8988T (cell line): ENCODE measurements at regions not wholly inside any gene's neighbourhood (a gene's known extent, or its start where the extent isn't known, plus 50 kb on each side); places are given as distances from the start of the nearest gene placed in this dataset.

ENCODE experiments used
- DNase-seq: peaks from one replicate; pipeline ENCODE4 v3.0.0; 2011

GRCh38 chr5:173808079-173808808, 79.9 kb upstream of the CPEB4 start:
- no peak for DNase-seq

GRCh38 chr5:173809014-173809413, 79.1 kb upstream of the CPEB4 start:
- DNase-seq: no peak

- DNase-seq: no peak
Measured at GRCh38 chr5:173812811-173813550, 75.2 kb upstream of the CPEB4 start.

- DNase-seq: no peak
Measured at GRCh38 chr5:173814053-173814452, 74.1 kb upstream of the CPEB4 start.

- no peak for DNase-seq
Measured at GRCh38 chr5:173815571-173815970, 72.6 kb upstream of the CPEB4 start.

GRCh38 chr5:173816728-173817127, 71.4 kb upstream of the CPEB4 start:
- DNase-seq: no peak

GRCh38 chr5:173817561-173817960, 70.6 kb upstream of the CPEB4 start:
- no peak for DNase-seq

- no peak for DNase-seq
Measured at GRCh38 chr5:173819521-173819920, 68.6 kb upstream of the CPEB4 start.

GRCh38 chr5:173823274-173823644, 64.9 kb upstream of the CPEB4 start:
- DNase-seq: no peak

GRCh38 chr5:173823721-173824567, 64.2 kb upstream of the CPEB4 start:
- no peak for DNase-seq

- DNase-seq: no peak
Measured at GRCh38 chr5:173825215-173825865, 62.8 kb upstream of the CPEB4 start.

- no peak for DNase-seq
Measured at GRCh38 chr5:173826086-173826427, 62.1 kb upstream of the CPEB4 start.

- DNase-seq: no peak
Measured at GRCh38 chr5:173826428-173827350, 61.5 kb upstream of the CPEB4 start.

GRCh38 chr5:173828952-173829351, 59.2 kb upstream of the CPEB4 start:
- no peak for DNase-seq

GRCh38 chr5:173829826-173830225, 58.3 kb upstream of the CPEB4 start:
- DNase-seq: no peak

GRCh38 chr5:173830421-173830820, 57.7 kb upstream of the CPEB4 start:
- DNase-seq: no peak

GRCh38 chr5:173831196-173831914, 56.8 kb upstream of the CPEB4 start:
- no peak for DNase-seq

- no peak for DNase-seq
Measured at GRCh38 chr5:173832386-173832785, 55.8 kb upstream of the CPEB4 start.

- no peak for DNase-seq
Measured at GRCh38 chr5:173833196-173833985, 54.8 kb upstream of the CPEB4 start.

GRCh38 chr5:173834071-173834771, 53.9 kb upstream of the CPEB4 start:
- no peak for DNase-seq
